GM18505 (cell line): ENCODE measurements at regions not wholly inside any gene's neighbourhood (a gene's known extent, or its start where the extent isn't known, plus 50 kb on each side); places are given as distances from the start of the nearest gene placed in this dataset.
"Not testable (repeated sequence)": the region's sequence is repeated elsewhere in the genome, so short reads cannot be mapped to it uniquely, and the experiment has no call there.

ENCODE experiments used
- ATAC-seq: cut with Tn5 transposase; IDR thresholded peaks from one replicate; pipeline ENCODE4 v1.9.1; 2021; ENCODE audit not compliant: unreplicated experiment
- POLR2A ChIP-seq: IDR thresholded peaks from 4 replicates; pipeline ENCODE4 v1.6.1; 2011; ENCODE audit warnings: borderline replicate concordance; ENCODE audit not compliant: insufficient read depth, insufficient read length; ENCODE audit errors: extremely low read depth

GRCh38 chr3:105958237-105959000 is 89.6 kb upstream of the CBLB start:
- TF ChIP-seq POLR2A: no peak
- ATAC-seq: no peak

- no peak for TF ChIP-seq POLR2A
- no peak for ATAC-seq
Measured at GRCh38 chr3:105959851-105960250, 91.0 kb upstream of the CBLB start.

DNA sequence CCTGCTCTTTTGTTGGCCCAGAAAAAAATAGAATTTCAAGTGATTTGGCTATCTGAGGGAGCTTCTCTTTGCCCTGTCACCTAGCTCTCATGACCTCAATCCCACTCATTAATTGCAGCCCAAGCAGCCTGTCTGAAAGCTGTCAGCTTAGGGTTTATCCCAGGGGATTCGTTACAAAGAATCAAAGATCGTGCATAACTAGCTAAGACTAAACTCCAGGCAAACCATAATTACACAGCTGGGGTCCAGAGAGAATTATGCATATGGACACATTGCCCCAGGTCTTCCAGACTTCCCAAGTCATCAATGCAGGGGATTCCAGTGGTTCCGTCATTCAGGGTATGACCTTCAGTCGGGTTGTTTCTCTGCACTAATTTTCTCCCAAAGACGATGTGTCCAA is 91.6 kb upstream of the CBLB start:
- ATAC-seq: no peak
- no peak for TF ChIP-seq POLR2A

DNA sequence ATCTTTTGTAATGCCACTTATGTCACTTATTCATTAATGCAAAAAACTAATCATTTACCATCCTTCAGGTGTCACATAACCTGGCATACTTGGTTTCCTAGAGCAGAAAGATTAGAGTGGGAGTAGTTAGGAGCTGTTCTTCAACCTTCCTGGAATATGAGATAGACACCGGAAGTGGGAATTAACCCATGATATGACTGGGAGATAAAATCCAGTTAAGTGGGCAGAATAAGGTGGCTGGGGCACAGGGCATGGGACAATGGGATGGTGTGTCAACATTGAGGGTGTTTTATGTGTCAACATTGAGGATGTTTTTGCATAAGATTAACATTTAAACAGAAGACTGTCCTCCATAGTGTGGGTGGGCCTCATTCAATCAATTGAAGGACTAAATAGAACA is 94.3 kb upstream of the CBLB start:
- no peak for TF ChIP-seq POLR2A
- ATAC-seq: no peak

DNA sequence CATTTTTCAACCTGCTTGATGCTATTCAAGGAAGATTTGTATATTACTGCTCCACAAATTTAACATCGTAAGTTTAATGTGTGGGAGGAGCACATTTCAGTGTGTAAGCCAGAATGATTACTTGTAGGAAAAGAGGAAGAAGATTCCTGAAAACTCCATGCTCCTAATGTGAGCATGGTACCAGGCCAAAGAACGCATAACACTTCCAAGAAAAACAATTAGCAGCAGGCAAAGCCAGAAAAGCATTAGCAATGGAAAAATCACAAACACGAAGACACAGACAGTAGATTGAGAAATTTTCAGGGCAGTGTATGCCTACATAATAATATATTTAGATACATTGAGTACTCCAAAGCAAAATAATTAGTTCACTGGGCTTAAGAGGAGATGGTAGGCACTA is 96.6 kb upstream of the CBLB start:
- no peak for TF ChIP-seq POLR2A

DNA sequence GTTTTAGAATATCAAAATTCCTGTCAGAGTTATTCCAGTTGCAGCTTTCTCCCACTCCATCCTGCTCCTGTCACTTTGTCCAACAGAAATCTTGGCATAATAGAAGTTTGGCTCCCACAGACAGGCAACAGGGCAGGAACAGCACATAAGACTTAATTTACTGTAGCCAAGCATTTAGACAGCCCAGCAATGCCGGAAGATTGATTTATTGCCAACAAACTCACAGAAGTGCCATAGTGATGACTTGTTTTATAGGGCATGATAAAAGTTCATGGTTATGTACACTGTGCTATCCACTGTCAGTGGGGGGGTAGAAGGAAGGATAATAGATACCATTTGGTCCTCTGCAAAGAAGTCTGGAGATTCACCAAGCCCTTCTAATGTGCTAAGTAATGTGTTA is 98.3 kb upstream of the CBLB start:
- no peak for TF ChIP-seq POLR2A
- ATAC-seq: no peak

More for the DNA sequence above, 96.6 kb upstream of the CBLB start:
- no peak for ATAC-seq

GRCh38 chr3:105970283-105970682 is 101.5 kb upstream of the CBLB start:
- no peak for ATAC-seq
- TF ChIP-seq POLR2A: no peak

DNA sequence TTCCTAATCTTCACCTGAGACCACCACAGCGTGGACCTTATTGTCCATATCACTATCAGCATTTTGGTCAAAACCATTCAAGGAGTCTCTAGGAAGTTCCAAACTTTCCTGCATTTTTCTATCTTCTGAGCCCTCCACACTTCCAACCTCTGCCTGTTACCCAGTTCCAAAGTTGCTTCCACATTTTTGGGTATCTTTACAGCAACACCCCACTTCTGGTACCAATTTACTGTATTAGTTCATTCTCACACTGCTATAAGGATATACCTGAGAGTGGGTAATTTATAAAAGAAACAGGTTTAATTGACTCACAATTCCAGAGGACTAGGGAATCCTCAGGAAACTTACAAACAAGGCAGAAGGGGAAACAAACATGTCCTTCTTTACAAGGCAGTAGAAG is 103.3 kb upstream of the CBLB start:
- ATAC-seq: no peak
- no peak for TF ChIP-seq POLR2A

DNA sequence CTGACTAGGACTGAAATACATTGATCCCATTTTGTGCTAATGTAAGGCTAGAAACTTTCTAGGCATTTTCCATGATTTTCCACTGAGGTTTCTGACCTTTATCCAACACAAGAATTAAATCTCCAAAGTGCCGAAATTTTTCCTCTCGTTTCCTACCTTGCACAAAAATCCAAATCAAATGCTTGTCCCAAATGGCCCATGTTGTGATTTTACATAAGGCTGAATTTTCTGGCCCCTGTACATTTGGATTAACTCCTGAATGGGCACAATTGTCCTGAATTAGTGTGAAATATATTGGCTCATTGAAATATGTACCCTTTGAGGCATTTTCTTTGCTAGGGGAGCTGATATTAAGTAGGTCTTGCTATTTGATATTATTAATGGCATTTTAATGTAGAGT is 105.6 kb upstream of the CBLB start:
- no peak for ATAC-seq
- no peak for TF ChIP-seq POLR2A

DNA sequence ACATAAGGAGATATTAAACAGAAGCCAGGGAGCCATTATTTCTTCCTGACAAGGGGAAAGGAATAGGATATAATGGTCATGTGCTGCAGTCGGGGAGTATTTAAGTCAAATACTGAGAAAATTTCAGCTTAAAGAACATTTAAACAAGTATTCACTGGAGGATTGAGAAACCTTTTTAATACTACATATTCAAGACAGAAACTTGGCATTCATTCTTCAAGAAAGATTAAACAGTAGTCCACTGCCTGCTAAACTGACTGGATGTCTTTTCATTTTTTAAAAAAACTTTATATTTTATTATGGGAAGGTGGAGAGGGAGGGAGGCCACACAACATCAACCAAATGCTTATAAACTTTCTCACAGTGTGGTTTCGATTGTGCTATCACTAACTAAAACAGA is 107.4 kb upstream of the CBLB start:
- TF ChIP-seq POLR2A: no peak

GRCh38 chr3:105979961-105980360 is 111.1 kb upstream of the CBLB start:
- no peak for TF ChIP-seq POLR2A
- no peak for ATAC-seq

More for the DNA sequence above, 107.4 kb upstream of the CBLB start:
- no peak for ATAC-seq

GRCh38 chr3:105982207-105982606 is 113.4 kb upstream of the CBLB start:
- ATAC-seq: no peak
- TF ChIP-seq POLR2A: no peak

DNA sequence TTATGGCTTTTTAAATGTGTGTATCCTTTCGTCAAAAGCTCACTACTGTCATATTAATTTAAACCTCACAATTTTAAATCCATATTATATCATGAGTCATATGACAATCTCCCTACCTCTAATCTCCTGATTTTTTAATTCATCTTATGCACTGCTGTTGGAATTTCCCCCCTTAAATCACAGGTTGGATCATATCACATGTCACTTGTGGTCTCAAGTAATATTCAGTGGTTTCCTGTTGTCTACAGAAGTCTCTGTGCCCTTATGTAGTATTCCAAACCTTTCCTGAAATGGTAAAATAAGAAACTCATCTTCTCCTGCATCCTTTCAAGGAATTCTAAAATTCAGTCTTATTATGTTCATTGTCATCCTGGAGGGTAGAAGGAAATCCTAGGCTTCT is 116.0 kb upstream of the CBLB start:
- no peak for TF ChIP-seq POLR2A
- no peak for ATAC-seq

DNA sequence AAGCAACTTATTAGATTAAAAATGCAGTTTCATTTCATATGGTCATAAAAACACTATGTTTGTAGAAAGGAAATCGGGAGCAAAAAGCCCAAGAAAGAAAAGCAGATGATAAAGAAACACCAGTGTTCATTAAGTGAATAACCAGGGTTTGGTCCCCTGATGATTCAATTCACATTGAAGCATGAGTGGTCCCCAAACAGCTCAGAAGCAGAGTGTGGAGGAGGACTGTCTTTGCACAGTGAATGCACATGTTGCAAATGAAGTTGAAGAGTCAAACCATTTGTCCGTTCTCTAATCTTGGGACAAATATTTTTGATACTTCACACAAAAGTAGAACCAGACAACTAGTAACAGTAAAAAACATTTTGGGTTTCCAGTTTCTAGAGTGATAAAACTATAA is 117.5 kb upstream of the CBLB start:
- not testable (repeated sequence) for ATAC-seq

GRCh38 chr3:105987809-105988208 is 119.0 kb upstream of the CBLB start:
- no peak for ATAC-seq
- TF ChIP-seq POLR2A: no peak
